IPS-NIHi11 (cell line): ENCODE measurements at regions not wholly inside any gene's neighbourhood (a gene's known extent, or its start where the extent isn't known, plus 50 kb on each side); places are given as distances from the start of the nearest gene placed in this dataset.

ENCODE experiments used
- DNase-seq: peaks from one replicate; pipeline ENCODE4 v3.0.0; 2012; ENCODE audit warnings: mixed read lengths, low spot score

DNA sequence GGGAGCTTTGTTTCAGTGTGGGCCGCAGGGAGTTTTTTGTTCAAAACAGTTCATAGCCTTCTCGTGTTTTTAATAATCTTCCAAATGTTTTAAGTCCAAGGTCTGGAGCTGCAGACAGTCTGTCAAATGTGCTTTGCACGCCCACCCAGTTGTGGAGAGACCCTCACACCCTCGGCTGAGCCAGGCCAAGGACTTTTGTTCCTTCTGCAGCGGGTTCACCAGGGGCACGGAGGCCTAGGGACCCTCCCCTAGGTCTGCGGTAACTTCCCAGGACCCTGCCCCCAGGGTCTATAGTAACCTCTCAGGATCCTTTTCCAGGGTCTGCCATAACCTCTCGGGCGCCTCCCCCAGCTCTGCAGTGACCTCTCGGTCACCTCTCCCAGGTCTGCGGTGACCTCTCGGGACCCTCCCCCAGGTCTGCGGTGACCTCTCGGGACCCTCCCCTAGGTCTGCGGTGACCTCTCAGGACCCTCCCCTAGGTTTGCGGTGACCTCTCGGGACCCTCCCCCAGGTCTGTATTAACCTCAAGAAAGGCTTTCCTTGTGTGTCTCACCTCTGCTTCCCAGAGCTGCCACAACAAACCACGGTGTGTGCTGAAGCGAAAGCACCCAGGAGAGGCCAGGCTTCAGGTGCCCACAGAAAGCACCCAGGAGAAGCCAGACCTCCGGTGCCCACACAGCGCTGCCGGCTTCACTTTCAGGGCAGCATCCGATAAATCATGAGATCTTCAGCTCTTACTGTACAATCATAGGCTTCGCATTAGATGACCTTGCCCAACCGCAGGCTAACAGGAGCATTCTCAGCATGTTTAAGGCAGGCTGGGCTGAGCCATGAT is 301.9 kb upstream of the SALL3 start:
- DNase-seq = no peak

DNA sequence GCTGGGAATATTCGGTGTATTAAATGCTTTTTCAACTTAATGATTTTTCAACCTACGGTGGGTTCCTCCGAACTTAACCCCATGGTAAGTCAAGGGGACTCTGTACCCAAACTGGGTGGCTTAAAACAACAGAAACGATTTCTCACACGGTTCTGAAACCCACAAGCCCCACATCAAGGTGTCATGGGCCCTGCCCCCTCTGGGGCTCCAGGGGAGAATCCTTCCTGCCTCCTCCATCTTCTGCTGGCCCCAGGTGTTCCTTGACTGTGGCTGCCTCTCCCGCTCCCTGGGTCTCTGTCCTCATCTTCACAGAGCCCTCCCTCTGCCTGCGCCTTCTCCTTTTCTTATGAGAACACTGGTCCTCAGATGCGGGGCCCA is 301.3 kb upstream of the SALL3 start:
- no peak for DNase-seq

DNA sequence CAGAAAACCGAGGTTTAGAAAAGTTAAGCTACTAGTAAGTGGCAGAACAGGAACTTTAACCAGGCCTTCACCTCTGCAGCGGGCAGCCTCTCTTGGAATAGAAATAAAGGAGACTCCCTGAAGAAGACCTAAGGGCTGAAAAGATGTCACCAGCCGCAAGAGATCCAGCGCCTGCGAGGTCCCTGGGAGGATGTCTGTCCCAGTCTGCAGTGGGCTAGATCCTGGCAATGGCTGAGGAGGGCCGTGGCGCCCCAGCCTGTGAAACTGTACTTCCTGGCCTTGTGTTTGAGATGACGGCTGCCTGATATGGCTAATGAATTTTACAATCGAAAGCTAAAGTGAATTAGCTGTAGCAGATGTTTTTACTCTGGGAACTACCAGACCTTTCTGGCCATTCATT is 300.6 kb upstream of the SALL3 start:
- no peak for DNase-seq

DNA sequence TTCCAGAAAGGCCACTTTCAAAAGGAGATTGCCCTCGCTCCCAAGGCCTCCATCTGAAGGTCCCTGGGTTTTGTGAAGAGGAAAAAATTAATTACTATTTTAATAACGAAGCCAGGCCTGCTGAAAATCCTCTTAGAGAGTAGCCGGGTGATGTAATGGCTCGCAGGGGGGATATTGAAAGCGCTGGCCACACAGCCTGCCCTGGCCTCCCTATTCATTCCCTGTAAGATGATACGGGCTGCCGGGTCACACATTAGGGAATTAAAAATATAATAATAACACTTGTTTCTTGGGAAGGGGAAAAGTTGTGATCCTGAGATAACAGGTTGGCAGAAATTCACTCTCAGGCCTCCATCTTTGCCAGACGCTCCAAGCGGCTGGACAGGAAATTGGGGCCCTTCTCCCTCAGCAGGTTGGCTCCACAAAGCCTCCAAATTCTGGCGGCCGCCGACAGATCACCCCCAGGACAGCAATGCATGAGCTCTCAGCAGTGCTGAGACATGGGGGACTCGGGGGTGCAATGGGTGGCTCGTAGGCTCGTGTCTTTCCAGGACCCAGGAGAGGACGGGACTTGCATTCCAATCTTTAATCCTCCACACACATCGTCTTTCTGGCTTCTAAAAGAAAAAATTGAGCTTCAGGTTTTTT is 299.9 kb upstream of the SALL3 start:
- DNase-seq = no peak

DNA sequence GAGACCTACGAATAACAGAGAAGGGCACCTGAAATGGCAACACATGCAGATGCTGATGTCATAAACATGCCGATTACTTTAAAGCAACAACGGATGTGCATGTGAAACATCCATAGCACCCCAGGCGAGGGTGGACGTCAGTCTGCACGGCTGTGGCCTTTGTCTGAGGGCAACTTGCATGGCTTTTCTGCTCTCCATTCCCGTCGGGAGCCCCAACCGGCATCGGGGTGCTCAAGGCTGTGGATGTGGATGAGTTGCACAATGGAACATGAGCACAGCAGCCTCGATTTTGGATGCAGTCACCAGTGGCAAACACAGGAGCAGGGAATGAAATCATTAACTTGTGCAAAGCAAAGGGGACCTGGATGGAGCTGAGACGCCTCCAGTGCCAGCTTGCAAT is 298.2 kb upstream of the SALL3 start:
- DNase-seq = no peak

DNA sequence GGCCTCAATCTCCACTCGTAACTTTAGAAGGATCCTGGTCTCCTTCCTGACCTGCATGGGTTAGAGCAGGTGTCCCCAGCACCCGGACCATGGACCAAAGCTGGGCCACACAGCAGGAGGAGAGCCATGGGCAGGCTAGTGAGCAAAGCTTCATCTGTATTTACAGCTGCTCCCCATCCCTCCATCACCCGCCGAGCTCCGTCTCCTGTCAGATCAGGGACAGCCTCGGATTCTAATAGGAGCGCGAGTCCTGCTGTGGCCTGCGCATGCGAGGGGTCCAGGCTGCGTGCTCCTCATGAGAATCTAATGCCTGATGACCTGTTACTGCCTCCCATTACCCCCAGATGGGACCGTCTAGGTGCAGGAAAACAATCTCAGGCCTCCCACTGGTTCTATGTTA is 297.7 kb upstream of the SALL3 start:
- no peak for DNase-seq

DNA sequence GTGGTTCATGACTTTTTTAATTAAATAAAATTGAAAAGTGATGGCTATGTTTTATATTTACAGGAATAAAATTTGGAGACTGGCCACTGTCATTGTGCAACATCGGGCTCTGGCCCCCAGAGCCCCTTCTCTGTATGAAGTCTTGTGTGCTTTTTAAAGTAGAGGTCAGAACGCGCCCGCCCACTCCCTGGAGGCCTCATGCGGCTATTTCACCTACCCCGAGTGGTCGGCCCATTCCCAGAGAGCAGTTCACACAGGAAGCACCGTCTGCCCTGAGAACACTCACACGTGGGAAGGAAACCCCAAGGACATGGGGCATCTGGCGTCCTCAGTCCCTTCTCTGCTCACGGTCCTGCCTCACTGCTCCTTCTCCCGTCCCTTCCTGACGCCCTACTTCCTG is 296.9 kb upstream of the SALL3 start:
- no peak for DNase-seq

DNA sequence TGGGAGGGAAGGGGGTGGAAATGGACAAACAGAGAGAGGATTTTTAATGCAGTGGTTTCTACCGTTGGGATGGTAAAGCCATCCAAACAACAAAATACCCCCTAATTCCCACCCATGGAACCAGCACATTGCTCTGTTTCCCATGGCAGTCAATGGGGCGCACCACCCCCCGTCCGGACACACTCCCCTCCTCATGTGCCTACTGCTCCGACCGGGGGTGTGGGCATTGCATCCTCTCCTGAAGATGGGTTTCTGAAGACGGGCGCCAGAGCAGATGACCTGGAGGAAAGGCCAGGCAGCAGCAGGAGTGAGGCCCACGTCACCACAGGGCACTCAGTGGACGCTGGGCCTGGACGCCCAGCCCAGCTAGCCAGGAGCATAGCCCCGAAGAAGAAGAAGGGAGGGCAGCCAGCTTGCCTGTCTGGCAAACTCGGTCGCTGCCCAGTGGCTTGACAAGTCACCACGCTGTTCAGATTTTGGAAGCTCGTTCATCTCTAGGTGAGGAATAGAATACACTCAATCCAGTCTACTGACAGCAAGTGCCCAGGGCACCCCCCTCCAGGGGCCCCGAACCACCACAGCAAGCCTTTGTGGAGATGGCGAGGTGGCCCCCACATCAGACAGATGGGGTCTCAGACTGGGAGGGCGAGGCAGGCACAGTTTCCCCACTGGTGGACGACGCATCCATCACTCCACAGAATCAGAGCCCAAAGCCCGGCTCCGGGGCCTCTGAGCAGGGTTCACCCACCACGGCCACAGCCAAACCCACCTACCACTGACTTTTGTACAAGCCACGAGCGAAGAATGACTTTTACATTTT is 296.2 kb upstream of the SALL3 start:
- DNase-seq = no peak

DNA sequence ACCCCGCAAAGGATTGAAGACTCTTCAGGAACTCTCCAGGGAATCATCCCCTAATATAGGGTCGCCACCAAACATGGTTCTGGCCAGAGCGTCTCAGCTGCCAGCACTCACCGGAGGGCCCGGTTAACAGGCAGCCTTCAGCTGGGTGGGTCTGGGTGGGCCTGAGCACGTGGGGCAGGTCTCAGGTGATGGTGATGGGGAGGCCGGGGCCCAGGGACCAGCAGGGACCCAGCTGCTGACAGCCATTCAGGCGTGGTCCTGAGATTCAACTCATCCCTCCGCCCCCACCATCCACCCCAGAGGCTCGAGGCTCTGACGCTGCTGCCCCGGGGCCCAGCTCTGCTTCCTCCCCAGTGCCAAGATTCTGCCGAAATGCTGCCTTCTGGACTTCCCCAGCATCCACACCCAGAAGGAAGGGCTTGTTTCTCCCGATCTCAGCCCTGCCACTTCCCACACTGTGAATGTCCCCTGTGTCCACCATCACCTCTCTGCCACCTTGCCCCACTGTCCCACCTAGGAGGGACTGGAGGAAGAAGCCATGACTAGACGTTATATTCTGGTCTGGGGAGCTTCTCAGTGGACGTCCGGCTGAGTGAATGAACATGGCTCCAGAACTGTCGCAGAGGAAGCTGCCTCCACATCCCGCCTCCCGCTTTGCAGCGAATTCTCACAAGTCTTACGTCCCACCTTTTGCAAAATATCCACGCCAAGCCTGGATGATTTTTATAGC is 294.2 kb upstream of the SALL3 start:
- DNase-seq = no peak

DNA sequence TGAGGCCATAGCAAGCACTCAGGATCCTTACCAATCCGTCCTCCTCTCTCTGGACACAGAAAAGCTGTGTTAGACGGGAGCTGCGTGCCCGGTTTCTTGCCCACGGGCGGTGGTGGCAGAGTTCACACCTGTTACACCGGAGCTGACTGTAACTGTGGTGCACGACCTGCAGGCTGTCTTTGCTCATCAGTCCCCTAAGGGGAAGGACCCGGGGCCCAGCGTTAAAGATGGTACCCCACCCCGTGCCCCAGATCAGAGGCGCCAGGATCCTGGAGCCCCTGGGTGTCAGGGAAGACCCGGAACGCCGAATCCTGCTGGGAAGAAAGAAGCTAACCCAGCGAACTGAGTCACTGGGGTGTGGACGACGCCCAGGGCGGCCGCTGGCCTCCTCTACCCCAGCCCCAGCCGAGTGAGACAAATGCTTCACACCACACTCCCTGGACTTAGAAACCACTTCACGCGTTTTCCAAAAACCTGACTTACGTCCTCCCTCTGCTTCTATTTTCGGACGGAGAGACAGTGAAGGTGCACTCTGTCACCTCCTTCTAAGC is 293.6 kb upstream of the SALL3 start:
- DNase-seq = no peak

DNA sequence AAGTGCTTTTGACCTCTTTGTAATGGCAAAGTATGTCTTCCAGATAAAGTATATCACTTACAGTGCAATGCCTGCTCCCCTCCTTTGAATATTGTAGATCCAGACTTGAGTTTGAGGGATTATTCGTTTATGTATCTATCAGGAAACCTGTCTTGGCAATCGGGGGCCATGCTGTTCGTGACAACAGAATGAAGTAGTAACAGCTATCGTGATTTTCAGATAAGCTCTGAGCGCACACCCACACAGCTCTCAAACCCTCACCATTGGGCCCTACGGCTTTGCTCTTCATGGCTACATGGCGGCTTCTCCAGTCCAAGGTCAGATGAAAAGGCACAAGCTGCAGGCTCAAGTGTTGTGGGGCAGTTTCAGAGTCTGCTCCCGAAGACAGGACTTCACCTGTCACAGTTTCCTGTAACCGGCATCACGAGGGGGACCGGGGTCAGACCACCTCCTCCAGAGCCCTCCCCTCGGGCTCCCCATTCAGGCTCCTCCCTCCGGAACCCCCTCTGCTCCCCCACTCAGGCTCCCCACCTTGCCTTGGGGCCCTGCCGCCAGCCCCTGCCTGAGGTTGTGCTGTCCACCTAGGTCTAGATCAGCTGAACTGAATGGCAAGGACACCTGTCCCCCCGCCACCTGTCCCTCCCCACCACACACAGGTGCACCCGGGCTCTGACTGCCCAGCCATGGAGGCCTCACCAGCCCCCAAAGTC is 292.5 kb upstream of the SALL3 start:
- no peak for DNase-seq

DNA sequence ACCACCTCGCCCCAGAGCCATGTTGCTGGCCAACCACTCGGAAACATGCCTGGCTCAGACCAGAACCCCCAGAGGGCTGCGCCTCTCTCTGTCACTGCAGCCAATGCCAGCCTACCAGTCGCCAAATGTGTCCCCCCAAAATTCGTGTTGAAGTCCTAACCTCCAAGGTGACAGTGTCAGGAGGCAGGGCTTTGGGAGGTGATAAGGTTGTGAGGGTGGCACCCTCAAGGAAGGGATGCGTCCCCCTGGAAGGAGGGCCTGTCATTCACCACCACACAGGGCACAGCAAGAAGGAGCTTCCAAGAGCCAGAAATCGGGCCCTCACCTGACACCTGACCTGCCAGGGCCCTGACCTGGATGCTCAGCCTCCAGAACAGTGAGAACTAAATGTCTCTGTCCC is 291.9 kb upstream of the SALL3 start:
- no peak for DNase-seq

DNA sequence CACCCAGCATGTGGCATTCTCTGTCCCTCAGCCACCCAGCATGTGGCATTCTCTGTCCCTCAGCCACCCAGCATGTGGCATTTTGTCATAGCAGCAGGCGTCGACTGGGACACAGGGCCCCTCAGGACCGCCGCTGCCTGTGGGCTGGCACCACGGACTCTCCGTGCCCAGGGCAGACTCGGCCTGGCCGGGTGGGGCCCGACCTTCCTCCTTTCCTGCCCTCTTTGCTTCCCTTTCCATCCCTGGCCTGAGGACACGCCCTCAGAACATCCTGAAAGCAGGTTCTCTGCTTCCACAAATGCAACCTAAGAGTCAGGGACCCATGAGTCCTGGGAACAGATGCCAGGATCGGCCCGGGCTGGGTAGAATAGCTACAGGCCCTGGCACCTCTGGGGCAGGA is 291.4 kb upstream of the SALL3 start:
- no peak for DNase-seq

DNA sequence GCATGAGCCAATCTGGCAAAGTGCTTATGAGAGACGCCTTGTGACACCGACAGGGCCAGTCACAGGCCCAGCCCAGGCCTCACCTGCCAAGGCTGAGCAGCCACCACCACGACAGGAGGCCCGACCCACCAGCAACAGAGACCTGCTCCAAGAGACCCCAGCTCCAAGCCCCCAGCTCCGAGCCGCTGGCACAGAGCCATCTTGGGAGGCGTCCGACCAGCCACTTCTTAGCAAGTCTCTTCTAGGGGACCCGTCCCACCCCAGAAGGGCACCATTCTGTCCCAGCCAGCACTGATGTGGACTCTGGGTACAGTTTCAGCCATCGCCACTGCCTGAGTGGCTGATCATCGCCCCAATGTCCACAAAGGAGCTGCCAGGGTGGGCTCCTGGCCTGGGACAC is 290.7 kb upstream of the SALL3 start:
- no peak for DNase-seq

DNA sequence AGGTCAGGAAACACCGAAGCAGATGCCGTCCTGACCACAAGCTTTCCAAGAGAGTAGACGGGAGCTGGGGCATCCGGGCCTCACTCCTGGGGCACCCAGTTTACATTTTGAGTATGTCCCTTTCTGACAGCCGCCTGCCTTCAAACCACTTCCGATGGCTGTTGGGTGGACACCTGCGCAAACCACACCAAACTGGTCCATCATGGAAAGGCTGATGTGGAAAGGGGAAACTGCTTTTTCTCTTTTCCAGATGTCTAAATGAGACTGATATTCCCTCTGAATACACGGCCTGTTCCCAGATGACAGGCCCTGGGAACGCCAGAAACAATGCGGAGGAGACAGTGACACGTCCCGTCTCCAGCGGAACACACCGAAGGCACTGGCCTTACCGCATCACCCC is 290.0 kb upstream of the SALL3 start:
- no peak for DNase-seq

DNA sequence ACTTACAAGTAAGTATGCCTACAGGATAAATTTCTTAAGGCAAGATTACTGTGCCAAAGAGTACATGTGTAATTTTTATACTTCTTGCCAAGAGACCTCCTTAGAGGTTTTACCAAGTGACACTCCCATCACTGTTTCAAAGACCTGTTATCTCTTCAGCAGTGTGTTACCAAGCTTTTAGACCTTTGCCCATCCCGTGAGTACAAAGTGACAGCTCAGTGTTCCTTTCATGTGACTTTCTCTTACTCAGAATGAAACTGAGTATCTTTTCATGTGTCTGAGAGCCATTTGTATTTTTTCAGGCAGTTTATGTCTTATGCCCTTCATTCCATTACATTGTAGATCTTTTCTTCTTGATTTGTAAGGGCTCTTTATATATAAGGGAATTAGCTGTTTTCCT is 287.5 kb upstream of the SALL3 start:
- DNase-seq = no peak

DNA sequence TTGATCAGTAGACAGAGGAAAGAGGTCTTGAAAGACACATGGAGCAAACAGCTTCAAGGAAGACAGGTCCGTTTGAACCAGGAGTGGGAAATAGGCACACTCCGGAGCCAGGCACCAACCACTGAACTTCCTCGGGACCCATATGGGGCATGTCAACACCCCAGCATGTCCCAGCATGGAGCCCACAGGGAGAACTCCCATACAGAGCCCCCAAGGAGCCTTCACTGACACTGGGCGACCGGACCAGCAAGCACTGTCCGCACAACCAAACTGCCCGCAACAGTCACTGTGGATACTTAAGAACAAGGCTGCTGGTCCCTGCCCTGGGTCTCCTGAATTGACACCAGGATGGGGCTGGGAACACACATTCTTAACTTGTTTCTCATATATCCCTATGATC is 286.2 kb upstream of the SALL3 start:
- no peak for DNase-seq

DNA sequence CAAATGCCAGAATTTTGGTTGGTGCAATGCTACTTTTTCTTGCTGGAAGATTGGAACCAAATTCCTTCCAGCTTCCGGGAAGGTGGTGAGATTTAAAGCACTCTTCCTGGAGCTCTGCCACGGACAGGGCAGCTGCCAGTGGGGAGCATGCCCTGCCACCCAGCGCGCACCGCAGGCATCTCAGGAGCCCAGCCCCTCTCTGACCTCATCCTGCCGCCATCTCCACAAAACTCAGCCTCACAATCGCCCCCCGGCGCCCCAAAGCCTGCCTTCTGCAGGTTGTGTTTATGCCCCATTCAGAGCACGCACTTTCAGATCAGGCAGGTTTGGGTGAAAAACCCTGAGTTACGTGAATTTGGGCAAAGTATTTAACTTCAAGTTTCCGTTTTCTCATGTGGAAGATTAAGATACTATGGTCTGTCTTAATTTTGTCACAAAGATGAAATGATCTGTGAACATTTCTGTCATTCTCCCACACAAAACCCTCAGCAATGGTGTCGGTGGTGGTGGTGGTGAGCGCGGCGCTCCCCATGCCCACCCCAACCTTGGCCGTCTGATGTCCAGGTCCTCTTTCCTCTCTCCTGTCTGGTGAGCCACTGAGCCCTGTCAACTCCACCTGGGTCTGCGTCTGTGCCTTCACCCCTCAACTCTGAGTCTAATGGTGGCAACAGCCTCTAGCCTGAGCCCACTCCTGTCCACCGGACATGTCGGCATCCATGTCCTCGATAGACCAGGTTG is 282.8 kb upstream of the SALL3 start:
- no peak for DNase-seq

DNA sequence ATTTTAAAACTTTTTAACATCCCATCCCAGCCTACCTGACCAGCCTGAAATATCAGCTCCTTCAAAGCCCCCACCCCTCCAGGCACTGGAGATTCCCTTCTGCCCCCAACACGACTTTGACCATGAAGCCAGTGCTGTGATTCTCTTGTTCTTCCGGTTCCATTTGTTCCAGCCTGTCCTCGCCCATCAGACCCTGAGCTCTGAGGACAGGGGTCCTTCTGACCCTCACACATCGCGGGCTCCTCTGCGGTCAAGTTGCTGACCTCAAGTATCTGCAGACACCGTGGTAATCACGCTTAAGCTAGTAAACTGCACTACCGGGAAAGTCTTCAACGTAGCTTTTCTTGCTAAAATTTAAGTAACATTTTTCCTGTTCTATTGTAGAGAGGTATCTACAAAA is 282.2 kb upstream of the SALL3 start:
- DNase-seq = no peak

DNA sequence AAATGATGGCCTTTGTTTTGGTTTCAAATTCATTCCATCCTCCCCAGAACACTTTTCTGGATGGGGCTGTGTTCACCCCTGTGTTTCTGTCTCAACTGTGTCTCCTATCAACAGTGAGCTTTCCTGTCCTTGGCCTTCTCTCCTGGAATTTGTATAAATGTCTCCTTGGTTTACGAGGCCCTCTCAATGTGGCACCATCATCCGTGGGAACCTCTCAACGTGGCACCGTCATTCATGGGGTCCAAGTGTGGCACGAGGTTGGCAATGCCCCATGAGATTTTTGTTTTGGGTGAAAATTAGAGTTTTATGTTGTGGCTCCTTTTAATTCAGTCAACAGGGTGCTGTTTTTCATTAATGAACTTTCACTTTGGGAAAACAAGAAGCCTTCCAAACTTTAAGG is 280.7 kb upstream of the SALL3 start:
- no peak for DNase-seq

DNA sequence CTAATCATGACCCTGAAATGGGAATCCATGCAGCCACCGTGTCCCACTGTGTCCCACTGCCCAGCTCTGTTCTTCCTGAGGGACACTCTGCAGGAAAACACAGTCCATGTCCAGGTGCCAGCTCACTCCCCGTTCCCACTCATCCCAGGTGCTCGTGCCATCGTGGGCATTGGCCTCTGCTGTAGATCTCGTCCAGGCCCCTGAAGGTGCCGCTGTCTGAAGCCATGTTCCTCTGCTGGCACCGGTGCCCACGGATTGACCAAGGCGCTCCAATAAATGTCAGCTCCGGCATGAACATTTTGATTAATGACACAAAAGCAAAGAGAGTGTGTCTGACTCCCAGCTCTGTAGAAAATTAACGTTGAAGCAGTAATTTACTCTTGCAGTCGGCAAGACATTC is 280.1 kb upstream of the SALL3 start:
- no peak for DNase-seq
